ENCODE measurements at regions not wholly inside any gene's neighbourhood (a gene's known extent, or its start where the extent isn't known, plus 50 kb on each side); places are given as distances from the start of the nearest gene placed in this dataset.

DNA sequence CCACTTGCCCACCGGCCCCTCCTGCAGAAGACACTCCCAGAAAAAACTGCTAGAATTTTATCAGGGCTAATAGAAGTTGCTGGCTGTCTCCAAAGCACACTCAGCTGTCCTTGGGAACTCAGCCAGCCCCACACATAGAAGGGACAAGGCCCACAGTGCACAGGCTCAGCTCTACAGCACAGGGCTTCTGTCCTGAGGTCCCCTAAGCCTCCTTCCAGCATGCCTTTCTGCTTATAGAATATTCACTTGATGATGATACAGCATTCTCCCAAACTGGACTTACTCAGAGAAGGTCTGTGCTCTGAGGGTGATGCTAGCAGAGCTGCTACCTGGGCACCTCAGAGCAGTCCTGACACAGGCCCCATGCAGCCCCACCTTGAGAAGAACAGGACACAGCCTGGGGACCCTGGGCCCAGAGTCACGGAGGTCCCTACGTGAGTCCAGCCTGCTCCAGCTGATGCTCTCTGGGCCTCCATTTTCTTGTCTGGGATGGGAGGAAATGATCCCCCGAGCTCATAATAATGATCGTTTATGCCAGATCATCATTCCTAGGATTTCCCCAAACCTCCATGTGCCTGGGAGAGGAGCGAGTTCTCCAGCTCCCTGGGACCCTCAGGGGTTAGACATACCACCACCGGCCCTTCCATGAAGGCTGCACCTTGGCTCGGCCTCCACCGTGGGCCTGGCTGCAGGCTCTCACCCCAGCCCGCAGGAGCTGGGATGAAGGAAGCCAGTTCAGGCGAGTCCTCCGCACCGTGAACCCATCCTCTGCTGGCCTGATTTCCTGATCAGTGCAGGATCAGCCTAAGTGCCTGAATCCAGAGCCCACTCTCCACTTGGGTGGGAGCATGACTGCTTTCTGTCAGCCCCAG lies 145.6 kb downstream of the ZNF248 start:
- TF ChIP-seq, protein P1, sequence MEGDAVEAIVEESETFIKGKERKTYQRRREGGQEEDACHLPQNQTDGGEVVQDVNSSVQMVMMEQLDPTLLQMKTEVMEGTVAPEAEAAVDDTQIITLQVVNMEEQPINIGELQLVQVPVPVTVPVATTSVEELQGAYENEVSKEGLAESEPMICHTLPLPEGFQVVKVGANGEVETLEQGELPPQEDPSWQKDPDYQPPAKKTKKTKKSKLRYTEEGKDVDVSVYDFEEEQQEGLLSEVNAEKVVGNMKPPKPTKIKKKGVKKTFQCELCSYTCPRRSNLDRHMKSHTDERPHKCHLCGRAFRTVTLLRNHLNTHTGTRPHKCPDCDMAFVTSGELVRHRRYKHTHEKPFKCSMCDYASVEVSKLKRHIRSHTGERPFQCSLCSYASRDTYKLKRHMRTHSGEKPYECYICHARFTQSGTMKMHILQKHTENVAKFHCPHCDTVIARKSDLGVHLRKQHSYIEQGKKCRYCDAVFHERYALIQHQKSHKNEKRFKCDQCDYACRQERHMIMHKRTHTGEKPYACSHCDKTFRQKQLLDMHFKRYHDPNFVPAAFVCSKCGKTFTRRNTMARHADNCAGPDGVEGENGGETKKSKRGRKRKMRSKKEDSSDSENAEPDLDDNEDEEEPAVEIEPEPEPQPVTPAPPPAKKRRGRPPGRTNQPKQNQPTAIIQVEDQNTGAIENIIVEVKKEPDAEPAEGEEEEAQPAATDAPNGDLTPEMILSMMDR (optimal IDR thresholded peaks at IDR 0.05 in 1 of 3, IDR thresholded peaks at IDR 0.05 in 1 of 3, conservative IDR thresholded peaks at IDR 0.05 in 1 of 3; ENCODE audit: extremely low read depth in 1 of 3, insufficient read depth in 2 of 3, low read length in 3 of 3): no peak
- TF ChIP-seq EZH2 (IDR thresholded peaks at IDR 0.05; ENCODE audit: low read length): no peak
